Epidermal melanocyte (primary cell): ENCODE measurements at regions not wholly inside any gene's neighbourhood (a gene's known extent, or its start where the extent isn't known, plus 50 kb on each side); places are given as distances from the start of the nearest gene placed in this dataset.
"Not testable (repeated sequence)": the region's sequence is repeated elsewhere in the genome, so short reads cannot be mapped to it uniquely, and the experiment has no call there.

Experiments
- DNase-seq: peaks from one replicate; pipeline ENCODE4 v3.0.0; 2011; ENCODE audit warnings: low spot score; ENCODE audit not compliant: insufficient read length

DNA sequence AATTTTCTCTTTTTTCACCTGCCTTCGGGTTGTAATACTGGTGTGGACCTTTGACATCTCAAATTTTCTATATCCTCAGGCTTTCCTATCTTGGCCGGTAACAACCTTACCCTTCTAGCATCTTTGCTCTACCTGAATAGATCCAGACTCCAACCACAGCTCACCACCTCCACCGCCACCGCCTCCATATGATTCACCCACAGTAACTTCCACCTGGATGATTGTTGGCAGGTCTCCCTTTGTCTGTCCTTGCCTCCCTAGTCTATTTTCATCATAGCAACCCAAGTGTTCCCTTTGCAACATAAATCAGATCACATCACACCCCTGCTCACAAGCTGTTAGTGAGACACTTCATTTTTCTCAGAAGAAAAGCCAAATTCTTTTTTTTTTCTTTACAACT is 525.8 kb upstream of the POU3F2 start:
- no peak for DNase-seq

DNA sequence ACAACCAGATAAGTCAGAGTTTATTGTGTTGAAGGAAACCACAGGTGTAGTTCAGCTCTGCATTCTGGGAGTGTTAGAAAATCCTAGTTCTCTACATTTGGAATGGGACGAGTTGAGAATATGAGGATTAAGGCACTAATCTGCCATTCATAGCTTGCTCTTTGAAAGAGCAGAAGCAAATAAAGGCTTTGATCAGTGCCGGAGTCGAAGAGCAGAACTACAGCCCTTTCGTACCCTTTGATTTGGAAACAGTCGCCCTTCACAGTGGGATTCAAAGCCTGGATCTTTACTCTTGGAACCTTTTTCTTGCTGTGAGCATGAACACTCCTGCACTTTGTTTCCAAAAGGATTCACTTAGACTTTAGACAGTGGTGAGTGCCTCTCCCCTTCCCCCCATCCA is 523.9 kb upstream of the POU3F2 start:
- no peak for DNase-seq

DNA sequence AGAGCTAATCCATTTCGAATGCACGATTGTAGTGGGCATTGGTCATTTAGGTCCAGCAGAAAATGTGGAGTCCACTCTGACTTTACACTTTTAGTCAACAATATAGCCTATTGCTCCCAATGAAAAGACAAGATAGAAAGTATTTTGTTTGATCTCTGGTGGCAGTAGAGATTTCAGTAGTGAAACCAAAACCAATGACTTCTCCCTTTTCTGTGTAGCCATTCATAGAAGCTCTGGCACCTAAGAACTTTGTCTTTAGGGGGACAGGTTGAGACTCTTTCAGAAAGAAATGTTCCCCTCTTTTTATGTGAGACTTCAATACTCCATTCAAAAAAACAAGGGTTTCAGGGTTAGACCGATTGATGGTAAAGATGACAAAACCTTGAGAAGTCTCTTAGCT is 510.8 kb upstream of the POU3F2 start:
- DNase-seq, result no peak

DNA sequence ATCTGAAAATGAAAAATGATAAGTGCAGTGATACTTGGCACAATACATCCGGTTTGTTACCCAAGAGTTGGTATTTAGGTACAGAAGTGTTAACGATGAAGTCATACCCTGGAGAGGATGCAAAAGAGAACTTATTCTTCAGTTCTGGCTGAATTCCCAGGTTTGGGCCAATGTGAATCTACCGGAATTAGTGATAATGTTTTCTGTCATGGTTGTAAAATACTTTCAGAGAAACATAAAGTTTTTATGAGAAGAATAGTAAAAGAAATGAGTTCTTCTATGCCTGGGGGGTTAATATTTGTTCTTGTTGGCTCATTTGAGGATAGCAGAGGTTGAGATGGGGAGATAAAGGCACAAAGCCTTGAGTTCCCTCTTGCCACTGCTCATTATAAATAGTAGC is 509.9 kb upstream of the POU3F2 start:
- DNase-seq, result no peak

DNA sequence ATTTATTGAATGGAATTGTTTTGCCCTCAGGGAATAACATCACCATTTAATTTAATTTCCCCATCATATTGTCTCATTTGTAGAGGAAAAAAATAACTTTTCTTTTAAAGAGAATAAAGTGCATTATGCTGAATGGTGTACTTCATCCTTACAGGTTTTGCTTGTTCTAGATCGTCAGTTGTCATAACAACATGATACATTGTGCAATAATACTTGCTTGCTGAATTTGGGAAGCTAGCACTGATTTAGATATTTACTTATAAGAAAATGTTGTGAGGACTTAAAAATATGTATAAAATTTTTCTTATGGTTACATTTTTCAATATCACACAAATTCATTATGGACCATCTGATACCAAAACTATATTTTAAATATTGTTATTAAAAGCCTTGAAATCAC is 509.0 kb upstream of the POU3F2 start:
- no peak for DNase-seq

DNA sequence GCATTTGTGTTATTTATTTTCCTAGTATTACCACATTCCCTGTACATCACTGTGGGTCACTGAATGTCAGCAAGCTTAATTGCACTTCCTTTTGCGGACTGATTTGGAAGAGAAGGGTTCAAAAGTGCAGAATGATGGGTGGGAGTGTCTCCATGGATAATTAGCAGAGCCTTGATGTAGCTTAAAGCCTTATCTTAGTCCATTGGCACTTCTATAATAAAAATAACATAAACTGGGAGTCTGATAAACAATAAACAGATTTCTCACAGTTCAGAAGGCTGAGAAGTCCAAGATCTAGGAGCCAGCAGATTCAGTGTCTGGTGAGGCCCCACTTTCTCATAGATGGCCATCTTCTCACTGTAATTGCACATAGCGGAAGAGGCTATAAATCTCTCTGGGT is 501.1 kb upstream of the POU3F2 start:
- no peak for DNase-seq

DNA sequence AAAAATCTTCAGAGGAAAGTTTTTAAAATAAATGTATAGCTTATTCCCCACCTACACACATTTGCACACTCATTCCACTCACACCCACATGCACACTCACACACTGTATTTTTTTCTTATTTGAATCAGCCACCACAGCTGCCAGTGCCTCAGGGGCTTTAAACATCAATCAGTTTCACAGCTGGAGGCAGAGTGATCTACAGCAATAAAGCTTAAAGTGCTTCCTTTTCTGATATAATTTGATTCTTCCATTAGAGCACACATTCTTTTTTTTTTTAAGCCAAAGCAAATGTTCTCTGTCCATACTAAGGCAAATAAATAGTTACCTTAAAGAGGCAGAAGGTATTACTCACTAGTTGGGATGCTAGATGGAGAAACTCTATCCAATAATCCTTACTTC is 498.8 kb upstream of the POU3F2 start:
- no peak for DNase-seq

DNA sequence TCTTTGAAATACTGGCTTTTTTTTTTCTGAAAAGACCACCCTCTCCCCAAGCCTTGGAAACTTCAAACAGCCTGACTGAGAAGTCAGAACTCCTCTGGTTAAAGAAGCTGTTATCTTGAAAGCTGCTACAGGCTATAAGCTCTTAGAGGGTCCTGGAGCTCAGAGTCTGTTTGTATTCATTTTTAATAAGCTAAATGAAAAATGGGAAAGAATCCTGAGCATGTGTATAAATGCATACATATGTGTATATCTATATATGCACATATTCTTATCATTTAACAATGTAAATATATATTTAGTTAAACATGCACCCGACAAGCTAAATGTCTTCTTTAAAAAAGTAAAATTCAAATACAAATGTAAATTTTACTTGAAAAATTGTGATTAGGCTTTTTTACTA is 494.9 kb upstream of the POU3F2 start:
- DNase-seq, result no peak

DNA sequence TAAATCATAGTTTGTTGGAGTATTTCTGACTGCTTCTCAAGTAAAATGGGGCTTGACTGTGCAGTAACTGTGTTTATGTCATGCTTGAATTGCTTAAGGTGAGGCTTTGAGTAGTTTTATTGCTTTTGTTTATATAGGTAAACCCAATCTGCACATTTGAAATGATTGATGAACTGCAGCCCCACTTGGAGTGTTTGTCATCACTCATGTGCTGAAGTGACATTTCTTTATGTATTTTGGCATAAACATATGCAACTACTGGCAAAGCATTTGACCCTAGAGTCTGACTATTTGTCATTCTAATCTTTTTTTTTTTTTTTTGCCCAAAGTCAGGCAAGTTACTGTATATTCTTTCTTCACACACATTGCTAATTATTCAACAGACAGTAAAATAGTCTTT is 491.4 kb upstream of the POU3F2 start:
- DNase-seq, result no peak

DNA sequence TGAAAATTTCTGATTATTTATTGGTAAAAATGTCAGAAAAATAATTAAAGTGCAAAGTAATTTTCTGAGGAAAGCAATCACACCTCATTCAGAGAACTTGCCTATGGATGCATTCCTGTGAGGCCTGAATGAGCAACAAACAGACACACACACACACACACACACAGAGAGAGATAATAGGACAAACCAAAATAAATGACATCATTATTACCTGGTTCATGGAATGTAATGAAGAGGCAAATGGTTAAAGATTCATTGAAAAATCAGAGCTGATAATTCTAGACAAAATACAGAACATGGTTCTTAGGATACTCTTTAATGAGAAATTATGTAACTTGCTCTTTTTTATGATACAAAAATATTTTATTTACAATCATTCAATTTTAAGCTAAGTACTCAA is 490.6 kb upstream of the POU3F2 start:
- DNase-seq, result no peak

DNA sequence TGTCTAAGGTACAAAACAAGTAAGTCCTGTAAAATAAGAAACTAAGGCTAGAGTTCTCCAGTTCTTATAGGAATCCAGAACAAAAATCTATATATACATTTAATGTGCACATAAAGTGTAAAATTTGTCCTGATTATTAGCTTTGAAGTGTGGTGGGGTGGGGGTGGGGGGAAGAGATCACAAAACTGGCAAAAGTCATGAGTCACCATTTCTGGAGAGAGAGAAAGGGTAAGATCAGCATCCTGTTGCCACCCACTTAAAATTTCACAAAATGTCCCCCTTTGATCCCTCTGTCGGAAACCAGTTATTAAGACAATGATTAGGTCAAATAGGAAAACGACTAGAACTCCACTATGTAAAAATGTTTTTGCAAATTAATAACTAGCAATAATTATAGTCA is 482.0 kb upstream of the POU3F2 start:
- no peak for DNase-seq

DNA sequence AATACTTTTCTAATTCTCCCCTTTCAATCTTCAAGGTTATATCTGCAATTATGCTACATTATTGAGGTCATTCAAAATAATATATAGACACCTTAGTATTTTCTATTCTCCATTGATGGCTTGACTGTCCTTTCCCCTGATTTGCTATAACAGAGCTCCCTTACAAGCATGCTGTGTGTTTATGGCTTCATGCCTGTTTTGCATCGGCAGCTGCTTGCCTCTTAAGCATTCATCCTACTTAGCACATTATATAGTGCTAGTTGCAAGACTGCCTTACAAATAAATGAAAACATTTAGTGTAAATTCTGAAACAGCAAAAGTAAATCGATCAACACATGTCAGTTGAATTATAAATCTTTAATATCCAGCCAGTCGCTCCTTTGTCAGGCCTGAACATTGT is 476.2 kb upstream of the POU3F2 start:
- DNase-seq, result no peak

DNA sequence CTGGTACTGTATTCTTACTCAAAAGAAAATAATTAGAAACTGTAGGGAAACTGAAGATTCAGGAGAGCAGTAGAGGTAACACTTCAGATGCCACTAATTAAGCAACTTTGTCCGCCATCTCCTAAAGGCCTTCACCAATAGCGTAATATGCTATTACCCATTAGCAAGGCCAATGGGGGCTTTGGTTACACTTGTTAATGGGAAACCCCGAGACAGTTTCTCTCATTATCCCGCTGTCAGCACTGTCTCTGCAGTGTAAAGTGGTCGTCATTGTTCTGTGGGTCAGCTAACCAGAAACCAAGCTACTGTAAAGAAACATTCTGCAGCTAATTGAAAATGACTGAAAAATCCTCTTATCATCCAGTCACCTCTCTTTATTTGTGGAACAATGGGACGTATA is 468.0 kb upstream of the POU3F2 start:
- DNase-seq, result no peak

DNA sequence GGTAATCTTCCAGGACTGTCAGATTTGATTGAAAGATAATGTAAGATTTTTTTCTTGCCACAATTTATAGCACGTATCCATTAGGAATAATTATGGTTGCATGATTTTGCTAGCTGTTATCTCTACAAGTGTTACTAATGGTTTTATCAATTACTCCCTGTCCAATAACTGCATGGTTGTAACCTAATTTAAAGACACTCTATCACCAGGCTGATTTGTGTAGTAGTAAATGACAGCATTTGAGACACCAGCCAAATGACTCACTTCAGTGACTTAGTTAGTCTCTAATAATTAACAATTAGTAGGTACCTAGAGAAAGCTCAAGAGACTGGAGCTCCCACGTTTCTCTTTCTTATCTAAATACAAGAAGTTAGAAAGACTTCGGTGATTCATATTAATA is 453.8 kb upstream of the POU3F2 start:
- no peak for DNase-seq

DNA sequence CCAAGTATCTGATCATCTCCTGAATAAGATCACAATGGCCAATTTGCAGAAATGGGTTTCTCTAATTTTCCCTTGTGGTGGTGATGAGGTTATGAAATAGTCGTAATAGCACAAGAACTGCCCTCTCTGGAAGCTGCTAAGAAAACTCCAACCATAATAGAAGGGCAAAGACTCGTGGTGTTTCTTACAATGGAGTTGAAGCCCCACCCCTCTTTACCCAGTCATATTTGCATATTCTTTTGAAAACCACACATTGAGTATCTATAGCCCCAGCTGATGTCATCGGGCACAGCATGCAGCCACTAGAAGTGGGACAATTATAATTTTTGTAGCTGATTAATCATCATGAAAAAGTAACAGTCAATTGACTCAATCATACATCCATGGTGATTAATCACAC is 452.1 kb upstream of the POU3F2 start:
- no peak for DNase-seq

DNA sequence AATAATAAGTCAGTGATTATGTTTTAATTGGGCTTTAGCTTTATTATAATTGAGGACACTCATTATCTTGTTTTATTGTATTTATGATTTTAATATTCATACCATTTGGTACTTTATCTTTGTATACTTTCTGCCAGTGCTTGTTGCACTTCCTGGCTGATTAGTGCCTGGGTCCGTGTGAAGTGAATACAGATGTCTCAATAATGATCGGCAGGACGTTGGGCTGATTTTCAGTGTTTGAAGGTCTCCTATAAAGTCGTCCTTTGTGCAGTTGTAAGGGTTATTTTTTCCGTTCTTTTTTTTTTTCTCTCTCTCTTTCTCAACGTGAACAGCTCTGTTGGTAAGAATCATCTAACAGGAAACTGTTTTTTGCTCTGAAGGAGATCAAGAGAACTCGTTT is 450.0 kb upstream of the POU3F2 start:
- DNase-seq, result no peak

DNA sequence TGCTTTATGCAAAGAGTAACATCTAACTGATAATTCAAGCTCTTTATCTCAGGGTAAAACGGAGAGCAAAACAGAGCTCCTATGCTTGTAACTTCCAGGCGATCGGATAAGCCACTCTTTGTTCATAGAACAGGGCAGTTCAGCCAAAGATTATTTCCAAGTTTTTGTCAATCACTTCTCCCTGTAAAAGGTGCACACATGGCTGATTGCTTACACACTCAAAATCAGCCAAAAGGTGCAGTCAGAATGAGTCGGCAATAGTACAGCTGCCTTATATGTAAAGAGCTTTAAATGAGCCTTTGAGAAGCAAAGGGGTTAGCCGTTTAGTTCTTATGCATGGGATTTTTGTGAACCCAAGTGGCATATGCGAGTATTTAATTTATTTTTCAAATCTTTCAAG is 449.6 kb upstream of the POU3F2 start:
- no peak for DNase-seq

DNA sequence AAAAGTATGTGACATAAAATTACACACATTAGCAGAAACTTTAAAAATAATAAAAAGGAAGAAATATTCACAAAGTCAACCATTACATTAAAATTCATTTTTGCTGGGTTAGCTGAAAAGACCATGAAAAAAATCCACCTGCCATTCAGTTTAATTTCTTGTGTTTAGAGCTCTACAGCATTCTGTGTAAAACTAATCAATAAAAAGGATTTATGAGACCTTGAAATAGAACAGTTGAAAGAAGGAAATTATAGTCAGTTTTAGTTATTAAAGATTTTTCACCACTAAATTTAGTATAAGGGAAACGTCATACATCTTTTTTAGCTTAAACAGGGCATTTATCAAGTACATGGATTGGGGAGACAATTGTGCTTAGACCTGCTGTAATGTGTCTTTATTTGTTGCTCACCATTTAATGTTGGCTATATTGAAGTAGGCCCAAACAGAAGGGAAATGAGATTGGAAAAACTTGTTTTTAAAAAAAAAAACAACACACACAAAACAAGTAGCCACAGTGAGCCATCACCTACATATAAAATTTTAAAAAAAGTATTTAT is 438.7 kb upstream of the POU3F2 start:
- no peak for DNase-seq

DNA sequence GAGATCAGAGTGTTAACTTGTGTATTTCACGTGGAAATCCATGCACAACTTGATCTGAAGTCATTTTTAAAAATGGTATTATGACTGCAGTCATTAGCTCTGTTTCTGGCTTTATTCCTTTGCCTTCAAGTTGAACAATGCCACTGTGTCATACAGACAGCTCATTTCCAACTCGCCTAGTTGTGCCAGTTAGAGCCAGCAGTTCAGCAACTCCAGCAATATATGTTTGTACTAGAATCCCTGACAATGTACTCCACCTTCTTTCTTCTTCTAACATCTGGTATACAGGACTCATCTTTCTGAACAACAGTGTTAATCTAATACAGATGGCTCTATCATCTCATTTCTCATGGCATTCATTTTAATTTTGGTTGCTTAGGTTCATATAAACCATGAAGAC is 418.3 kb upstream of the POU3F2 start:
- no peak for DNase-seq

DNA sequence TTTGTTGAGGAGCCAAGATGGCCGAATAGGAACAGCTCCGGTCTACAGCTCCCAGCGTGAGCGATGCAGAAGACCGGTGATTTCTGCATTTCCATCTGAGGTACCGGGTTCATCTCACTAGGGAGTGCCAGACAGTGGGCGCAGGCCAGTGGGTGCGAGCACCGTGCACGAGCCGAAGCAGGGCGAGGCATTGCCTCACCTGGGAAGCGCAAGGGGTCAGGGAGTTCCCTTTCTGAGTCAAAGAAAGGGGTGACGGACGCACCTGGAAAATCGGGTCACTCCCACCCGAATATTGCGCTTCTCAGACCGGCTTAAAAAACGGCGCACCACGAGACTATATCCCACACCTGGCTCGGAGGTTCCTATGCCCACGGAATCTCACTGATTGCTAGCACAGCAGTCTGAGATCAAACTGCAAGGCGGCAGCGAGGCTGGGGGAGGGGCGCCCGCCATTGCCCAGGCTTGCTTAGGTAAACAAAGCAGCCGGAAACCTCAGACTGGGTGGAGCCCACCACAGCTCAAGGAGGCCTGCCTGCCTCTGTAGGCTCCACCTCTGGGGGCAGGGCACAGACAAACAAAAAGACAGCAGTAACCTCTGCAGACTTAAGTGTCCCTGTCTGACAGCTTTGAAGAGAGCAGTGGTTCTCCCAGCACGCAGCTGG is 417.7 kb upstream of the POU3F2 start:
- DNase-seq, result not testable (repeated sequence)

DNA sequence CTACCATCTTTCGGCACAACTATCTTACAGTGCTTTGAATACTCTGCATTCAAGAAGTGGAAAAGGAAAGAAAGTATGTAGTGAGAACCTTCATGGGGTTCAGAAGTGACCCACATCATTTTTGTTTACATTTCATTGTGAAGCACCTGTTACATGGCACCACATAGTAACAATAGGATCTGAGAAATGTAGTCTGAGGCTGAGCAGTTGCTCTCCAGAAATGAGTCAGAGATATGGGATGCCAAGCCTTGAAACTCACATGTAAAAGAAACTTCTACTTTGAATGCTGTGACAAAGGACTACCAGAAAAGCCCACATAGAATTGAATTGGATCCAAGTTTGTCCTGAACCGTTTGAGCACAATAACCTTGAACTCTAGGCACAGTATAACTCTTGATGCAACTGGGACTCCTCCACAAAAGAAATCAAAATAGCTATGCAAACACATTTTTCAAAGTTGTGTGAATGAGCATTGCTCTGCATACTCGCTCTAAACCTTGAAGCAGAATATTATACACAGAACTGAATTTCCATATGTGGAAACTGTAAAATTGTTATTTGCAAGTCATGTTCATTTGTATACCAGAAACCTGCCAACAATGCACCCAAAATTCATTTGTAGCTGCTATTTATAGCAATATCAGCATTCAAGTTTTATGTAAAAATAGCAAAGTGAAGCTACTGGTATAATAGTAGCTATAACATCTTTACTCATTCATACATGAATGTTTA is 400.9 kb upstream of the POU3F2 start:
- no peak for DNase-seq

DNA sequence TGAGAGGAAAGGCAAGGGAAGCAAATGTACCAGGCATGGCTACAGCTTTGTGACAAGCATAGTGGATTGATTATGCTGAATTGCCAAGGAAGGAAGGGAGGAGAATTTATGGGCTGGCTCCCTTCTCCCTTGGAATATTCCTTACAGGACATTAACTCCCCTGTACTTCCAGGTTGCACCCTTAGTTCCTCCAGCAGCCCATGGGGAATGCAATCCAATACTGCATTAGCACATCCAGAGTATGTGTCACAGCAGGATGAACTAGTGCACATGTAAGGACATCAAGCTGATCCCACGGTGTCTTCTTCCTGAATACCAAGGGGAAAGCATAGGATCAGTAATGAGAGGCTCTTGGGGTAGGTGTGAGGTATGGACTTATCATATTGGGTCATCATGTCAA is 390.7 kb upstream of the POU3F2 start:
- DNase-seq, result no peak

DNA sequence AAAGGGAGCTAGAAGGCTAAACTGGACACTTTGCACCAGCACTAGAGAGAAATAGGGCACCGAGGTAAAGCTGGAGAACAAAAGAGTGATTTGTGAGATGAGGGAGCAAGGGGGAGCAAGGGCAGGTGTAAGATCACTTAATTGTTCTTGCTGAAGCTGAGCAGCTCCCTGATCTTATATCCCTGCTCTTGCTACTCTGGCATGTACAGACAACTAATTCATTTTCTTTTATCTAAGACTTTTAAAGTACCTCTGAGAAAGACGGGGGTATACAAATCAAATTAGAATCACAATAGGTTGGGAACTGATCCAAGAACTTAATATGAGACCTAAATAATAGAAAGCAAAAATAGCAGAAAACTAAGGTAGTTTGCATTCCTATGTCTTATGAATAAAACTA is 381.7 kb upstream of the POU3F2 start:
- DNase-seq, result no peak
